ENCODE measurements at regions not wholly inside any gene's neighbourhood (a gene's known extent, or its start where the extent isn't known, plus 50 kb on each side); places are given as distances from the start of the nearest gene placed in this dataset.

DNA sequence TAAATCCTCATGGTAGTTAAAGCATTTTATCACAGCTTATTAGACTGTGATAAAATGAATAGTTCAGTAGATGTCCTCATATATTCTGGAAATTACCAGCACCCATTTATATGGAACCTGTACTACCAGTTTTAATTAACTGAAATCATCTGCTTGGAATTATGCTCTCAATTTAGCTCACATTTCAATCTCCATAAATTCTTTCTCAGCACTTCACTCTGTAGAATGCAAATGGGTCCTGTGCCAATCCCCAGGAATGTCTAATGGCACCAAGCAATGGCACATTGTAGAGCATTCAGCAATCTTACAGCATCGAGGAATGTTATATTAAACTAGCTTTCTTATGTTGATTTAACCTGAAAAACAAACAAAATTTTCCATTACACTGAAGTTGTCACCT, 355.1 kb downstream of the PDHA2 start:
- Histone ChIP-seq H3K4me1 (ENCODE audit: insufficient read depth, insufficient read length) (no peaks in the 10 kb centered on the region), H3K4me3 (ENCODE audit: insufficient read length, low read depth) (no peak overlapping the region), H3K9me3 (ENCODE audit: insufficient read depth, low read length) (no peaks in the 10 kb centered on the region), H3K36me3 (ENCODE audit: insufficient read depth, insufficient read length, low read length) (no peaks in the 10 kb centered on the region), H3K9ac (ENCODE audit: insufficient read length, low read depth) (no peak overlapping the region), H3K27me3 (ENCODE audit: insufficient read depth, insufficient read length) (no peaks in the 10 kb centered on the region)
- no peak for DNase-seq (ENCODE audit: low read depth, low spot score)
- TF ChIP-seq YY1 (IDR thresholded peaks at IDR 0.05; ENCODE audit: insufficient read depth, insufficient read length) = no peak

DNA sequence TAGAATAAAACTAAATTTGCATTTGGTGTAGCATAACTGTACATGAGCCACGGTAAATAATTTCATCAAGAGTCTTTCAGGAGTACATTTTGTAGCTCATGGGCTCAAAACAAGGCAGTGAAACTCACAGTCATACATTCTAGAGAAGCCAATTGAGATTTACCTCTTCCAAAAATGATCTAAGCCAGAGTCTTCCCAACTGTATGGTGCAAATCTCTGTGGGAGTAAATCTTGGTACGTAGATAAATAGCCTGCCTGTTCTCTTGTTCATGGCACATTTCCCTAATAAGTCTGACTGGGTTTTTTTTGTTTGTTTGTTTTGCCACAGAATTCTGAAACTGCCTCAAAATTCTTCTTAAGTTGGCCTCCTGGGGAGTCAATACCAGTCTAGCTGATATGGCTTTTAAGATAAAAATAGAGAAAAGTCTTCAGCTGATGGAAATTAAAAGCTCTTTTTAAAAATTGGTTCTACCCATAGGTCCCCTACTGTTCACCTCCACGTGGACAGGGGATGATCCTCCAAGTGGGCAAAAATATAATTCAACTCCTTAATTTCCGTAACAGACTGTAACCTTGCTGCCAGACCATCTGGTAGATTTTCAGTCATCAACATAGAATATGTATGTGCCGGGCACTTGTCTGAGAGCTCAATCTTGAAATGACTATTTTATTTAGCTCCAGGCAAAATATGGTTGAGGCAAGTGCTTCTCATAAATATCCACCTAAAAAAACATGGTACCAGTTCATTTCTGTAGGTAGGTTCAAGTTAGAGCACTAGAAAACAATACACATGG, 365.4 kb downstream of the PDHA2 start:
- DNase-seq (ENCODE audit: low read depth, low spot score) = no peak
- Histone ChIP-seq H3K27me3 (ENCODE audit: insufficient read depth, insufficient read length) (no peaks in the 10 kb centered on the region), H3K4me1 (ENCODE audit: insufficient read depth, insufficient read length) (no peaks in the 10 kb centered on the region), H3K4me3 (ENCODE audit: insufficient read length, low read depth) (no peak overlapping the region), H3K9me3 (ENCODE audit: insufficient read depth, low read length) (no peaks in the 10 kb centered on the region), H3K9ac (ENCODE audit: insufficient read length, low read depth) (no peak overlapping the region), H3K36me3 (ENCODE audit: insufficient read depth, insufficient read length, low read length) (no peaks in the 10 kb centered on the region)
- TF ChIP-seq YY1 (IDR thresholded peaks at IDR 0.05; ENCODE audit: insufficient read depth, insufficient read length) = no peak
- TF ChIP-seq ZNF274 (IDR thresholded peaks at IDR 0.05; ENCODE audit: low read depth, low read length) = no peak
- no peak for TF ChIP-seq SUZ12 (IDR thresholded peaks at IDR 0.05; ENCODE audit: extremely low read depth, insufficient read depth, insufficient read length)

DNA sequence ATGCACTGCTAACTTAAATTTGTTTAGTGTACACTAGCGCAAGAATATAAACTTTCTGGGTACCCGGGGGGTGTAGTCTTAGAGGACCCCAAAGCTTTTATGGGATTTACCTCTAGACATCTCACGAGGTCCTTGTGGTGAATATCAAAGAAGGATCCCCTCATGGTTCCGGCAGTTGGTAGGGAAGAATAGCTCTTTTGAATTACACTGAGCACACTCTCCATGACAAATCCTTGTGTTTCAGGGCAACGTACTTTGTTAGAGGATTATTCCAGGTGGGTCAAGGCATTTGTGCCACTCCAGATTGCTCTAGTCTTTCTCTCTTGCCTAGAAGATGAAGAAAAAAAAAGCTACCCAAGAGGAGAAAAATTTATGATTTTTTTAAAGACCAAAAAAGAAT, 387.6 kb downstream of the PDHA2 start:
- no peaks in the 10 kb centered on the region for H3K36me3 ChIP-seq (ENCODE audit: insufficient read depth, insufficient read length, low read length)
- no peak overlapping the region for H3K4me3 ChIP-seq (ENCODE audit: insufficient read length, low read depth)
- H3K9ac ChIP-seq (ENCODE audit: insufficient read length, low read depth) = no peak overlapping the region
- DNase-seq (ENCODE audit: low read depth, low spot score) = no peak
- TF ChIP-seq YY1 (IDR thresholded peaks at IDR 0.05; ENCODE audit: insufficient read depth, insufficient read length) (no peak), ZNF274 (IDR thresholded peaks at IDR 0.05; ENCODE audit: low read depth, low read length) (no peak), SUZ12 (IDR thresholded peaks at IDR 0.05; ENCODE audit: extremely low read depth, insufficient read depth, insufficient read length) (no peak)
- no peaks in the 10 kb centered on the region for H3K4me1 ChIP-seq (ENCODE audit: insufficient read depth, insufficient read length)
- H3K9me3 ChIP-seq (ENCODE audit: insufficient read depth, low read length) = no peaks in the 10 kb centered on the region
- no peaks in the 10 kb centered on the region for H3K27me3 ChIP-seq (ENCODE audit: insufficient read depth, insufficient read length)

DNA sequence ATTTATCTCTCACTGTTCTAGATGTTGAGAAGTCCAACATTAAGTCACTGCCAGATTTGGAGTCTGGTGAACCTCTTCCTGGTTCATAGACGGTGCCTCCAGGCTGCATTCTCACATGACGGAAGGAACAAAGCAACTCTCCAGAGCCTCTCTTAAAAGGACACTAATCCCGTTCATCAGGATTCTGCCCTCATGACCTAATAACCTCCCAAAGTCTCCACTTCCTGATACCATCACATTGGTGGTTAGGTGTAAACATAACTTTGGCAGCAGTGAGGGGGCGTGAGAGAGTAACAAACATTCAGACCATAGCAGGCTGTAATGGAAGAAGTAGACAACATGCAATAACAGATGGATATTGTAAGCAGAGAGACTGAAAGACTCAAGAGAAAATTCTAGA, 388.6 kb downstream of the PDHA2 start:
- Histone ChIP-seq H3K9ac (ENCODE audit: insufficient read length, low read depth) (no peak overlapping the region), H3K36me3 (ENCODE audit: insufficient read depth, insufficient read length, low read length) (no peaks in the 10 kb centered on the region), H3K9me3 (ENCODE audit: insufficient read depth, low read length) (no peaks in the 10 kb centered on the region), H3K4me1 (ENCODE audit: insufficient read depth, insufficient read length) (no peaks in the 10 kb centered on the region), H3K27me3 (ENCODE audit: insufficient read depth, insufficient read length) (no peaks in the 10 kb centered on the region), H3K4me3 (ENCODE audit: insufficient read length, low read depth) (no peak overlapping the region)
- no peak for DNase-seq (ENCODE audit: low read depth, low spot score)
- no peak for TF ChIP-seq YY1 (IDR thresholded peaks at IDR 0.05; ENCODE audit: insufficient read depth, insufficient read length)
- no peak for TF ChIP-seq SUZ12 (IDR thresholded peaks at IDR 0.05; ENCODE audit: extremely low read depth, insufficient read depth, insufficient read length)
- TF ChIP-seq ZNF274 (IDR thresholded peaks at IDR 0.05; ENCODE audit: low read depth, low read length) = no peak

DNA sequence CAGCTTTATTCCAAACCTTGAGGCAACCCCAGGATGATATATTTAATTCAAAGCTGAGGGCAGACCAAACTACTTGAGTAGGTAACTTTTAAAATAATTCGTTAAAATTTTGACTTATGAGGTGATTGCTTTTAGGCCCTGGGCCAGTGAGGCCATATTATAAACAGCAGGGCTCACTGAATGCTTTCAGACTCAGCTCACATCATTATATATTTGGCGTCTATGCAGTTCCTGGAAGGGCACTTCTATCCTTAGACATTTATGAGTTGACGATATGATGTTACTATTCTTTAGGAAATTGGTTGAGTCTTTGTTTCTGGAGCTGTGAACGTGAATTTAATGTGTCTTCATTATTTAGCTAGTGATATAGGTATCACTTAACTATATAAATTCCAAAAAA, 400.1 kb downstream of the PDHA2 start:
- DNase-seq (ENCODE audit: low read depth, low spot score) = no peak
- no peaks in the 10 kb centered on the region for H3K4me1 ChIP-seq (ENCODE audit: insufficient read depth, insufficient read length)
- TF ChIP-seq ZNF274 (IDR thresholded peaks at IDR 0.05; ENCODE audit: low read depth, low read length) (no peak), YY1 (IDR thresholded peaks at IDR 0.05; ENCODE audit: insufficient read depth, insufficient read length) (no peak), SUZ12 (IDR thresholded peaks at IDR 0.05; ENCODE audit: extremely low read depth, insufficient read depth, insufficient read length) (no peak)

DNA sequence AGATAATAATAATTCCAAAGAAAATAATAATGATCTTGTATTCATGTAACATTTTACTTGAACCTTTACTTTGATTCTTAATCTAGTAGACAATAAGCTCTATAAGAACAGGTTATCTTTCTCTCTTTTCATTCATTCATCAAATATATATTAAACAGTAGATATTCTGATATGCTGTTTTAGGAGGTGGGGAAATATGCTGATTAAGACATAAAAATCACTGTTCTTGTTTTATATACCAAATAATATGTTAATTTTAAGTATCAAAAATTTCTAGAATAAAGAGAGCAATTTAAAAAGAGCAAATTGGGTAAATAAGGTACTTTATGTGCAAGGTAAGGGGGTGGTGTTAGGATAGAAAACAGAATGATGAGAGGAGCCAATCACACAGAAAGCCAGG, 401.9 kb downstream of the PDHA2 start:
- no peak overlapping the region for H3K4me3 ChIP-seq (ENCODE audit: insufficient read length, low read depth)
- H3K9ac ChIP-seq (ENCODE audit: insufficient read length, low read depth) = no peak overlapping the region
- H3K4me1 ChIP-seq (ENCODE audit: insufficient read depth, insufficient read length) = no peaks in the 10 kb centered on the region
- DNase-seq (ENCODE audit: low read depth, low spot score) = no peak
- no peaks in the 10 kb centered on the region for H3K27me3 ChIP-seq (ENCODE audit: insufficient read depth, insufficient read length)
- TF ChIP-seq SUZ12 (IDR thresholded peaks at IDR 0.05; ENCODE audit: extremely low read depth, insufficient read depth, insufficient read length) (no peak), YY1 (IDR thresholded peaks at IDR 0.05; ENCODE audit: insufficient read depth, insufficient read length) (no peak), ZNF274 (IDR thresholded peaks at IDR 0.05; ENCODE audit: low read depth, low read length) (no peak)
- H3K9me3 ChIP-seq (ENCODE audit: insufficient read depth, low read length) = no peaks in the 10 kb centered on the region
- H3K36me3 ChIP-seq (ENCODE audit: insufficient read depth, insufficient read length, low read length) = no peaks in the 10 kb centered on the region

More for the DNA sequence above, 400.1 kb downstream of the PDHA2 start:
- no peak overlapping the region for H3K4me3 ChIP-seq (ENCODE audit: insufficient read length, low read depth)
- H3K27me3 ChIP-seq (ENCODE audit: insufficient read depth, insufficient read length) = no peaks in the 10 kb centered on the region
- H3K9me3 ChIP-seq (ENCODE audit: insufficient read depth, low read length) = no peaks in the 10 kb centered on the region
- H3K9ac ChIP-seq (ENCODE audit: insufficient read length, low read depth) = no peak overlapping the region
- no peaks in the 10 kb centered on the region for H3K36me3 ChIP-seq (ENCODE audit: insufficient read depth, insufficient read length, low read length)

DNA sequence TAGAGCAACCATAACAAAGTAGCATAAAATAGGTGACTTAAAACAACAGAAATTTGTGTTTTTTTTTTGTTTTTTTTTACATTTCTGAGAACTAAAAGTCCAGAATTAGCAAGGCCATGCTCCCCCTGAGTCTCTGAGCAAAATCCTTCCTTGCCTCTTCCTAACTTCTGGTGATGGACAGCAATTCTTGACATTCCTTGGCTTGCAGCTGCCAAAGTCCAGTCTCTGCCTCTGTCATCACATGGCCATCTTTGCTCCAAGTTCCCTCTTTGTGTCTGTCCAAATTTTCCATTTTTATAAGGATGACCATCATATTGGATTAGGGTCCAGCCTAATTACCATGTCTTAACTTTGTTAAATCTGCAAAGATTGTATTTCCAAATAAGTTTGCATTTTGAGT, 407.2 kb downstream of the PDHA2 start:
- Histone ChIP-seq H3K27me3 (ENCODE audit: insufficient read depth, insufficient read length) (no peaks in the 10 kb centered on the region), H3K4me3 (ENCODE audit: insufficient read length, low read depth) (no peak overlapping the region), H3K36me3 (ENCODE audit: insufficient read depth, insufficient read length, low read length) (no peaks in the 10 kb centered on the region), H3K9ac (ENCODE audit: insufficient read length, low read depth) (no peak overlapping the region), H3K4me1 (ENCODE audit: insufficient read depth, insufficient read length) (no peaks in the 10 kb centered on the region), H3K9me3 (ENCODE audit: insufficient read depth, low read length) (no peaks in the 10 kb centered on the region)
- no peak for DNase-seq (ENCODE audit: low read depth, low spot score)
- TF ChIP-seq ZNF274 (IDR thresholded peaks at IDR 0.05; ENCODE audit: low read depth, low read length) = no peak
- no peak for TF ChIP-seq SUZ12 (IDR thresholded peaks at IDR 0.05; ENCODE audit: extremely low read depth, insufficient read depth, insufficient read length)
- no peak for TF ChIP-seq YY1 (IDR thresholded peaks at IDR 0.05; ENCODE audit: insufficient read depth, insufficient read length)
